Stimulated activated CD8-positive, alpha-beta memory T cell treated with anti-CD3 and anti-CD28 coated beads, Interleukin-7, amount 100 ng/mL, for 4 hours (primary cell): ENCODE measurements at regions not wholly inside any gene's neighbourhood (a gene's known extent, or its start where the extent isn't known, plus 50 kb on each side); places are given as distances from the start of the nearest gene placed in this dataset.
"Not testable (repeated sequence)": the region's sequence is repeated elsewhere in the genome, so short reads cannot be mapped to it uniquely, and the experiment has no call there.

Experiments
- DNase-seq, 2 donors: peaks; one replicate each; pipeline ENCODE4 v3.0.0-alpha.2; 2020; ENCODE audit warnings: low read depth in 2 of 2

- no peak for DNase-seq
These were observed 1338.6 kb upstream of the ACO1 start for GRCh38 chr9:31045810-31046209.

- not testable (repeated sequence) for DNase-seq
These were observed 1322.9 kb upstream of the ACO1 start for GRCh38 chr9:31061592-31061991.

GRCh38 chr9:31065691-31066090 is 1318.8 kb upstream of the ACO1 start:
- DNase-seq, result no peak

- DNase-seq, result no peak
These were observed 1317.0 kb upstream of the ACO1 start for GRCh38 chr9:31067418-31067817.

- DNase-seq, result no peak
These were observed 1312.7 kb upstream of the ACO1 start for GRCh38 chr9:31071606-31072286.

GRCh38 chr9:31078175-31078574 is 1306.3 kb upstream of the ACO1 start:
- DNase-seq, result no peak

DNA sequence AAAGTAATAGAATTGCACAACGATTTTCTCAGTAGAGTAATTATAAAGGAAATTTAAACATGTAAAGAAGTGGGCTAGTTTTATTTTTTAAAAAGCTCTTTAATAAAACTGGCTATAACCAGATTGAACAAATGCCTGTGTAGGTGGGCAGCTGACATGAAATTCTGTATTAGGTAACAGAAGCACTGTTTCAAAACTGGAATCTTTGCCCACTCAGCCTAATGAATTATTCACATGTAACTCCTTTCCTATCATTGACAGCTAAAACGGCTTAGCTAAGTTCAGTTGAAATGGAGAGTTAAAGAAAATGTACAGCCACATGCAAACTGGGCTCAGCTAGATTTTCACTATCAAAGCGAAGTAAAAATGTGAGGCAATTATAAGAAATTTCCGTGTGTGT is 1300.1 kb upstream of the ACO1 start:
- no peak for DNase-seq

DNA sequence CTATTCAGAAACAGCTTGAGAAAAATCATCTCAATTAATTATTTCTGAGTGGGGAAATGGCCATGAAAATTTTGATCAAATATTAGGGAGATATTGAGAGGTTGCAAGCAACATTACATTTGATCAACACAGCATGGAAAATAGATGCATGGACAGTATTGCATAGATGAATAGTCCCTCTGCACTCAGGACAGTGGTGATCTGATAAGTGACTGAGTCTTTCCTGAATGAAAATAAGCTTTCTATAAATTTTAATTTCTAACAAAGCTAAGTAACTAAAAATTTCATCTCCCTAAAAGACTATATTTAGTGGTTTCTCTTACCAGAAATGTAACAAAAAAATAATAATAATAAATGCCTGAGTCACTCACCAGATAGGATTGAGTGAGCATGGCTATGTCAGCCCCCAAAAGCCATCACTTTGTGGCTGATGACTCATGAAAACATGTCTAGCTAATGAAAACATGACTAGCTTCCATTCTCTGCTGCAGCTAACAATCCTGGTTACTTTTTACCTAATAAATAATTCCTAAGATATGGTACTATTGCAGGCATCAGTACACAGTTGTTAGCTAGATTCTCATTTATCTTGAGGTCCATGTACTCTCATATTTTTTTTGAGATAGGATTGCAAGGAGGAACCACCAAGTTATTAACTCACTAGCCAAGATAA is 1294.8 kb upstream of the ACO1 start:
- DNase-seq, result no peak

DNA sequence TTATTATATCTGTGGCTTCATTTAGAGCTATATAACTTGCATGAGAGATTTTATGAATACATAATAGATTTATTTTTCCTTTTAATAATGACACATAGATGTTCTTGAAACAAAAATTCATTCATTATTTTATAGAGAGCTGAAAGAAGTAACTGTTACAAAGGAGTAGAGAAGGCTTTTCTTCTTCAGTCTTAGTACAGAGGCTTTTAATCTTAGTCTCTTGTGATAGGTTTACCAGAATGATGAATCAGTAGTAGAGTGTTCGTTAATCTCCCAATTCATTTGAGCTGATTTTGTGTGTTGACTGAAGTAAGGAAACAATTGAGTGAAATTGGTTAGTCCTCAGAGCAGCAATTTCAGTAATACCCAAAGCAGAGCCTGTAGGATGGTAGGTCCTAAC is 1284.1 kb upstream of the ACO1 start:
- DNase-seq, result no peak

DNA sequence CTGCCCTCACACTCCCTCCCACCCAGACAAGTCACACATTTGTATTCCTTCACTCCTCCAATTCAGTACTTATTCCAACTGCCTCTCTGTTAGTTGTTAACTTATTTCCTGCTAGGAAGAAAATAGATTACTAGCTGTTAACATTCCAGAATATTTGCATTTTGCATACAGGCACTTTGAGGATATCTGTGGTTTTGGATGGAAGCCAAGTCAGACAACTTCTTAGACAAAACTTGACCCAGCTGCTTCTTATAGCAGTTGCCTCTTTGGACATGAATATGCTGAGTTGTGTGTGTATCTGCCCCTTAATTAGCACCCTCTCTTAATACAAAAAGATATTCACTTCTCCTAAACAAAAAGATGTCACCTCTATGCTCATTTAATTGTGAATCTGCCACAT is 1280.6 kb upstream of the ACO1 start:
- no peak for DNase-seq

GRCh38 chr9:31104249-31104648 is 1280.2 kb upstream of the ACO1 start:
- no peak for DNase-seq

DNA sequence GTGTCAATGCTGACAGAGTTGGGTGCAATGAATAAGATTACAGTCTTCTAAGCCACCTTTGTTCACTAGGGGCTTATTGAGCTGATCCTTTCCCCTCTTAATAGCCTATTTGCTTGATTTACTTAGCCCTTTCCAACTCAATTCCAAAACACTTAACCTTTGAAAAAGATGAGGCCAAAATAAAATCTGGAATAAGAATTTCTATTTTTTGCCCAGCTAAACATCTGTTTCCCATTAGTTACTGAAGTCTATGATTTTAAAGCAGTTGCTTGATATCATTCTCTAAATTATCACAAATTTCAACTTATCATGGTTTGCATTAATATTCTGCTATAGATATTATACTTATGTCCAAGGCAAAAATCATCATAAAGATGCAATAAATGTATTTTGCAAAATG is 1272.0 kb upstream of the ACO1 start:
- no peak for DNase-seq

GRCh38 chr9:31114346-31114745 is 1270.1 kb upstream of the ACO1 start:
- no peak for DNase-seq

GRCh38 chr9:31119890-31120454 is 1264.5 kb upstream of the ACO1 start:
- peak in 1 of 2 donors; percentile 1 for DNase-seq

GRCh38 chr9:31124389-31124788 is 1260.1 kb upstream of the ACO1 start:
- no peak for DNase-seq

DNA sequence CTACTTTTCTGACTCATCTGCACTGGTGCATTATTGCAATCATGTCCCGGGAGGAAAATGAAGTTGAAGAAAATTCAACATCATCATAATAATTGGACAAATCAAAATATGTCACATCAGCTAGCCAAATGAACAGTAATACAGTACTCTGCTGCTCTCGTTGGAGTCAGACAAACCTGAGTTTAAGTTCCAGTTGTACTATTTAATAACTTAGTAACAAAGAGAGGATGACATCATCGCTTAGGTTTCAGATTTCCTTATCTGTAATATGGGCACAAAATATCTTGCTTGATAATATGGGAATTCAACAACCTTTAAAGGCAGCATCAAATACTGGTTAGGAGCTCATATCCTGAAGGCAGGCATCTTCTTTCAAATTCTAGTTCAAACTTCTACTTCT is 1248.9 kb upstream of the ACO1 start:
- no peak for DNase-seq

DNA sequence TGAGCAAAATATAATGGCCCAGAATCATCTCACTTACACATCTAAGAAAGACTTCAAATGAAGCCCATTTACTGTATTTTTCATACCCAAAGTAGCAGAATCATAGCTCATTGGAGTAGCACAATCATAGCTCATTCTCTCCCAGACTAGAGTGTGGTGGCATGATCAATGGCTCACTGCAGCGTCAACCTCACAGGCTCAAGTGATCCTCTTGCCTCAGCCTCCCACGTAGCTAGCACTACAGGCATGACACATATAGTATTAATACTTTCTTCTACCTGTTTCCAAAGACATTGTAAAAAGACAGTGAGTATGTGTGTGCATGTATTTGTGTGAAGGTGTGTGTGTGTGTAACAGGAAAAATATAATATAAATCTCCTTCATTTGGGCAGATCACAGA is 1247.9 kb upstream of the ACO1 start:
- DNase-seq, result no peak

DNA sequence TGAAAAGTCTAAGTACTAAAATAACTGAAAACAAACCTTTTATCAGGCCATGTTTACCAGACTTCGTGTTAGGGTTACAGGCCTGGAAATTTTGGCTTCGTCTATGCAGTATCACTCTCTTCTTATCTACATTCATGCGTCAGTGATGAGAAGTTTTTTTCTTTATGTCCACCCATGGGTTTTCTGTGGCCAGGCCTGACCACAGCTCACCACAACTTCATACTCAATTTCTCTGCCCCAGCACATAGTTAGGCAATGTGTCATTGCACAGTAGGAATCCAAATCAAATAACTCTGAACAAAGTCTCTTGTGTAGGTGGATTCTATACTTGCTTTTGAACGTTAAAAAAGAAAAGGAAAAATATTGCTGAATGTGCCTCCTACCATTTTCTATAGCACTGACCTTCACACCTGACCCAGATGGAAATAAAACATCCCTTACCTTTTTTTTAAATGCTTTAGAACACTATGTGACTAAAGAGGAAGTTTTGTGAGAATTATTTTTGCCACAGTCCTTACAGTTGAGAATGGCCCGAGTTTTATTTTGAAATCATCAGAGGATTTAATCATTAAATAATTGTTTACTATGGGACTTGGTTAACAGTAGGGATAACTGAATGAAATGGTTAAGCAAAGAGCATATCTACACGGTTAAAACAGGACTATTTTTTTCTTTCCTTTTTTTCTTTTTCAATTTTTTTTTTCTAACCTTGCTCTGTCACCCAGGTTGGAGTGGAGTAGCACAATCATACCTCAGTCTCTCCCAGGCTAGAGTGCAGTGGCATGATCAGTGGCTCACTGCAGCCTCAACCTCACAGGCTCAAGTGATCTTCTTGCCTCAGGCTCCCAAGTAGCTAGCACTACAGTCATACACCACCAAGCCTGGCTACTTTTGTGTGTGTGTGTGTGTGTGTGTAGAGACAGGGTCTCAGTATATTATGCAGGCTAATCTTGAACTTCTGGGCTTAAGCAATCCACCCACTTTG is 1247.0 kb upstream of the ACO1 start:
- DNase-seq, result no peak

GRCh38 chr9:31140316-31140715 is 1244.1 kb upstream of the ACO1 start:
- DNase-seq, result no peak

- DNase-seq, result no peak
These were observed 1242.0 kb upstream of the ACO1 start for GRCh38 chr9:31142456-31142855.

GRCh38 chr9:31144614-31145013 is 1239.8 kb upstream of the ACO1 start:
- no peak for DNase-seq

DNA sequence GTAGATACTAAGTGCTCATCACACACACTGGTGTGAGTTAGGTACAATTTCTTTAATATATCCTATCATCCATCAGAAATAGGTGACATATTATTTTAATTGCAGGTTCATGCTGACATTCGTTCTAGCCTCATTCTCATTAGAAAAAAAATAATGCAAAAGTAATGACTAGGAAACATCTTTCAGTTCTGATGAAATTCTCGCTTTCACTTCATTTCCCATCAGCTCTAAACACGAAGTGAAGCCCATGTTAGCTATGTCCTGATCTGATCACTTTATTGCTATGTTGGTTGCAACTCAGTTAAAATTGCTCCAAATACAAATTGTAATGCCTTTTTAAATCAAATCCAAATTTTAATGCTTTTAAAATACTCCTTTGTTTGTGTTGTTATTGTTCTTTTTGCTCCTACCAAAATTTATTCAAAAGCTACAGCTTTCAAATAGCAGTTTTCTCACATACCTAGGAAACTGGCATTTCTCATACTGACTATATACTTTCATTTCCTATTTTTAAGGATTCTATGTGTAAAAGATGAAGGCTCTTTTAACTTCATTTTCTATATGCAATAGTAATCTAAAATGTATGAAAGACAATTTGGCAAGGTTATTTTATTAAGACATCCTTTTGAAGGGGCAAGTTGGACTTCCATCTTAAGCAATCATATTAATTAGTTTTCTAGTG is 1237.8 kb upstream of the ACO1 start:
- DNase-seq, result no peak
